Panc1 (cell line): ENCODE measurements at regions not wholly inside any gene's neighbourhood (a gene's known extent, or its start where the extent isn't known, plus 50 kb on each side); places are given as distances from the start of the nearest gene placed in this dataset.

ENCODE experiments used
- ATAC-seq: fragments of 200-7000 bp; cut with Tn5 transposase; 2 replicates; pipeline ENCODE4 v1.9.1; 2020; ENCODE audit warnings: mild to moderate bottlenecking, moderate library complexity
- BruUV-seq: library from RNA; stranded (reverse); fragments of 400-500 nt; replicated peaks from 2 replicates; lab custom pipeline; 2021; lab: Mats Ljungman, UMichigan
- CTCF ChIA-PET: fragments of 300-600 bp; sonication (Branson Sonifier 250); formaldehyde crosslinking; loops from one replicate; lab custom pipeline; 2022; ENCODE audit warnings: antibody characterized with exemption; lab: Charles Lee
- POLR2A ChIA-PET: fragments of 300-600 bp; sonication (Branson Sonifier 250); formaldehyde crosslinking; loops from one replicate; lab custom pipeline; 2022; ENCODE audit warnings: antibody characterized with exemption; lab: Charles Lee
- DNase-seq: peaks from one replicate; pipeline ENCODE4 v3.0.0-alpha.2; 2010; ENCODE audit warnings: low read depth, low spot score
- H3K27ac ChIP-seq: 2 replicates; pipeline ENCODE4 v1.5.1; 2011; ENCODE audit warnings: mild to moderate bottlenecking, low read length, inconsistent platforms
- H3K27me3 ChIP-seq: fragments of 200-500 bp; sonication (Bioruptor generic); 2 replicates; pipeline ENCODE4 v1.6.0; 2014; ENCODE audit warnings: low read length, inconsistent platforms; ENCODE audit not compliant: control insufficient read depth, insufficient read depth
- H3K36me3 ChIP-seq: fragments of 200-500 bp; sonication (Bioruptor generic); 2 replicates; pipeline ENCODE4 v1.5.1; 2014; ENCODE audit warnings: inconsistent platforms, mild to moderate bottlenecking, low read length, moderate library complexity; ENCODE audit not compliant: control insufficient read depth, insufficient read depth
- H3K4me1 ChIP-seq: 2 replicates; pipeline ENCODE4 v1.5.1; 2011; ENCODE audit warnings: inconsistent platforms, mild to moderate bottlenecking, low read length, moderate library complexity; ENCODE audit not compliant: control insufficient read depth, insufficient read depth
- H3K4me3 ChIP-seq, 2 experiments: 2 replicates each; pipeline ENCODE4 v1.5.1; 2011 to 2012; ENCODE audit warnings: low read depth in 2 of 2, low read length in 2 of 2, mild to moderate bottlenecking in 2 of 2, inconsistent platforms in 1 of 2, moderate library complexity in 1 of 2
- H3K9me3 ChIP-seq: fragments of 200-500 bp; sonication (Bioruptor generic); 2 replicates; pipeline ENCODE4 v1.5.1; 2014; ENCODE audit warnings: low read depth, mild to moderate bottlenecking, inconsistent platforms, low read length, moderate library complexity; ENCODE audit not compliant: control insufficient read depth, insufficient read depth
- POLR2AphosphoS5 ChIP-seq: IDR thresholded peaks from 2 replicates; pipeline ENCODE4 v1.6.1; 2012; ENCODE audit warnings: mild to moderate bottlenecking, low read depth, low read length, moderate library complexity
- REST ChIP-seq, 2 experiments: IDR thresholded peaks; 2 replicates each; pipeline ENCODE4 v1.6.1; 2011 to 2012; ENCODE audit warnings: low read depth in 2 of 2, control low read depth in 1 of 2, low read length in 1 of 2, mild to moderate bottlenecking in 1 of 2, moderate library complexity in 1 of 2; ENCODE audit not compliant: insufficient read depth in 1 of 2
- SIN3A ChIP-seq: IDR thresholded peaks from 2 replicates; pipeline ENCODE4 v1.6.1; 2012; ENCODE audit warnings: low read depth, mild to moderate bottlenecking, low read length, moderate library complexity, borderline replicate concordance; ENCODE audit not compliant: insufficient read depth
- TCF7L2 ChIP-seq: IDR thresholded peaks from 2 replicates; pipeline ENCODE4 v1.6.1; 2011; ENCODE audit warnings: mild to moderate bottlenecking, low read depth, low read length, inconsistent platforms
- in situ Hi-C: cut with HindIII; loops from 2 replicates; pipeline ENCODE4 v1.10.0; 2016; ENCODE audit warnings: low sequenced_read_pairs, low pct_unique_long_range_greater_than_20kb
- intact Hi-C: fragments of 100-400 bp; cut with micrococcal nuclease; formaldehyde crosslinking; loops from one replicate; pipeline ENCODE4 v1.10.0; 2022; ENCODE audit not compliant: unreplicated experiment
- TF ChIP-seq, protein P1 (sequence below): fragments of 450-650 bp; IDR thresholded peaks from 2 replicates; pipeline ENCODE4 v1.5.1; 2017; ENCODE audit warnings: mild to moderate bottlenecking

- Histone ChIP-seq H3K36me3 (no peaks in the 10 kb centered on the region), H3K9me3 (no peaks in the 10 kb centered on the region), H3K4me1 (peaks cover 5% of the 10 kb centered on the region; the same call in 1 of the 2 replicates), H3K27ac (no peak overlapping the region), H3K4me3 (no peak overlapping the region), H3K27me3 (no peaks in the 10 kb centered on the region)
- BruUV-seq = no TSS peak
- in situ Hi-C loops = no loop called here
- intact Hi-C loops = no loop called here
- ChIA-PET CTCF (interaction anchor here (0.6 kb wide), 1 partner anchor 340 kb away, joined by 3 read pairs; no protein-coding TSS in a partner anchor), POLR2A (no interaction called here)
- DNase-seq (no peak), ATAC-seq (no peak)
- TF ChIP-seq SIN3A (no peak), POLR2AphosphoS5 (no peak), REST (IDR thresholded peaks at IDR 0.05; ENCODE audit: insufficient read depth in 1 of 2, low read depth in 2 of 2, low read length in 1 of 2) (no peak), TCF7L2 (no peak)
- TF ChIP-seq, protein P1, sequence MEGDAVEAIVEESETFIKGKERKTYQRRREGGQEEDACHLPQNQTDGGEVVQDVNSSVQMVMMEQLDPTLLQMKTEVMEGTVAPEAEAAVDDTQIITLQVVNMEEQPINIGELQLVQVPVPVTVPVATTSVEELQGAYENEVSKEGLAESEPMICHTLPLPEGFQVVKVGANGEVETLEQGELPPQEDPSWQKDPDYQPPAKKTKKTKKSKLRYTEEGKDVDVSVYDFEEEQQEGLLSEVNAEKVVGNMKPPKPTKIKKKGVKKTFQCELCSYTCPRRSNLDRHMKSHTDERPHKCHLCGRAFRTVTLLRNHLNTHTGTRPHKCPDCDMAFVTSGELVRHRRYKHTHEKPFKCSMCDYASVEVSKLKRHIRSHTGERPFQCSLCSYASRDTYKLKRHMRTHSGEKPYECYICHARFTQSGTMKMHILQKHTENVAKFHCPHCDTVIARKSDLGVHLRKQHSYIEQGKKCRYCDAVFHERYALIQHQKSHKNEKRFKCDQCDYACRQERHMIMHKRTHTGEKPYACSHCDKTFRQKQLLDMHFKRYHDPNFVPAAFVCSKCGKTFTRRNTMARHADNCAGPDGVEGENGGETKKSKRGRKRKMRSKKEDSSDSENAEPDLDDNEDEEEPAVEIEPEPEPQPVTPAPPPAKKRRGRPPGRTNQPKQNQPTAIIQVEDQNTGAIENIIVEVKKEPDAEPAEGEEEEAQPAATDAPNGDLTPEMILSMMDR = no peak
These were observed 173.8 kb upstream of the PPP2R2D start for GRCh38 chr10:131726967-131727366.

- no peaks in the 10 kb centered on the region for H3K27me3 ChIP-seq
- TF ChIP-seq REST (IDR thresholded peaks at IDR 0.05; ENCODE audit: insufficient read depth in 1 of 2, low read depth in 2 of 2, low read length in 1 of 2) (no peak), TCF7L2 (no peak), POLR2AphosphoS5 (no peak), SIN3A (no peak)
- TF ChIP-seq, protein P1 = no peak
- POLR2A ChIA-PET = no interaction called here
- ATAC-seq = no peak
- in situ Hi-C loops (no loop called here), intact Hi-C loops (no loop called here)
- H3K27ac ChIP-seq = no peak overlapping the region
- H3K4me3 ChIP-seq = no peak overlapping the region
- H3K4me1 ChIP-seq = peaks cover 5% of the 10 kb centered on the region; the same call in 1 of the 2 replicates
- CTCF ChIA-PET = interaction anchor here (0.6 kb wide), 1 partner anchor 341 kb away, joined by 3 read pairs; no protein-coding TSS in a partner anchor
- no peak for DNase-seq
- H3K36me3 ChIP-seq = no peaks in the 10 kb centered on the region
- no peaks in the 10 kb centered on the region for H3K9me3 ChIP-seq
- BruUV-seq = no TSS peak
These were observed 173.2 kb upstream of the PPP2R2D start for GRCh38 chr10:131727560-131727959.
